GM19351 (cell line): ENCODE measurements at regions not wholly inside any gene's neighbourhood (a gene's known extent, or its start where the extent isn't known, plus 50 kb on each side); places are given as distances from the start of the nearest gene placed in this dataset.

Experiments used
- ATAC-seq: cut with Tn5 transposase; IDR thresholded peaks from one replicate; pipeline ENCODE4 v1.9.1; 2021; ENCODE audit warnings: mild to moderate bottlenecking, moderate library complexity; ENCODE audit not compliant: unreplicated experiment

DNA sequence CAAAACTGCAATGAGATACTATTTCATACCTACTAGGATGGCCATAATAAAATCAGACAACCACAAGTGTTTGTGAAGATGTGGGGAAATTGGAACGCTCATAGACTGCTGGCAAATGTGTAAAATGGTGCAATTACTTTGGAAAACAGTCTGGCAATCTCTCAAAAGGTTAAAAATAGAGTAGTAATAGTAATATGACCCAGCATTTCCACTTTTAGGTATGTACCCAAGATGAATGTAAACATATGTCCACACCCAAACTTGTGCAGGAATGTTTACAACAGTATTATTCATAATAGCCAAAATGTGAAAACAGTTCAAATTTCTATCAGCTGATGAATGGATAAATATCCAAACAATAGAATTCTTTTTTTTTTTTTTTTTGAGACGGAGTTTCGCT, 731.6 kb upstream of the ANKRD30A start:
- ATAC-seq: no peak

DNA sequence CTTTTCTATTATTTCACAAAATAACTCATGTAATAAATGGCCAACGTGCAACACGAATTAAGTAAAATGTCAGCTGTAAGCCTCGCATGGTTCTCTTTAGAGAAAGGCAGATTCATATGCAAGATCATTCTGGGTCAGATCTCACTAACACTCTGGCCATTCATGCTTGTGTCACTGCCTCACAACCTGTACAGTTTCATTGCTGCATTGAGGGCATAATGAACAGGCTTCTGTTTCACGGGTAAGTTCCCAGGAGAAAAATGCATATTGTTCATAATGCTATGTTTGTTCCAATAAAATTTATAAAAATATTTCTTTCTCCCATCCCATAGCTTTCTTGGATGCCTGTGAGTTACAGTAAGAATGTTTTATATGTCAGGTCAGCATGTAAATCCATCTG, 734.0 kb upstream of the ANKRD30A start:
- ATAC-seq: no peak

DNA sequence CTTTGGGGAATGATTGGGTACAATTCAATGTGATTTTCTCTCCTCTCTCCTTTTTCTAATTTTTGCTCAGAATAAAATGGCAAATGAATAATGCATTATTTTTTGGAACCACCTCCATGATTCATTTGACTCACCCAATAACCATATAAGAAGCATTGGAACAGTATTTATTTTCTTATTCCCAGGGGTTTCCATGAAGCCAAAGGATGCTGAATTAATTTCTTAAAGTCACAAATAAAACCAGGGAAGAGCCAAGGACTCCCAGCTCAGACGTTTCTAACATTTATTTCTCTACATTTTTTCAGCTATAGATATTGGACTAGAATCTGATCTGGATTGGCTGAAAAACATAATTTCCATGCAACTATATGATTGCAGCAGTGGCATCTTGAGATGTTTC, 735.2 kb upstream of the ANKRD30A start:
- ATAC-seq: no peak

DNA sequence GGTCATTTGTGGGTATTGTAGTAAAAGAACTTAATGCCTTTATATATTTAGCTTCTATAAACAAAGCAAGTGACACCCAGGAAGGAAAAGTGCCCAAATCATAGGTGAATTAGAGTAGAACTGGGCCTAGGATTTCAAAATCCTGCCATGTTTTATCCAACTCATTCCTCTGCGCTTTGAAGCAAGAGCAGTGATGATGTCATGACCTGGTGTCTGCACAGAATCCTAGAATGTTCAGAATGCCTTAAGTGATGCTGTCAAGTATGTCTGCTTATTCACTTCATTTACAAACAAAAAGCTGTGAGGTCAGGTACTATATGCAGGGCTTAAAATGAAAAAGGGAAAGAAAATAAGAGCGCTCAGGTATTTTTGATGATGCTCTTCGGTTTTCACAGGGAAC, 737.2 kb upstream of the ANKRD30A start:
- no peak for ATAC-seq

- no peak for ATAC-seq
These were observed 739.7 kb upstream of the ANKRD30A start for GRCh38 chr10:36385693-36386092.

DNA sequence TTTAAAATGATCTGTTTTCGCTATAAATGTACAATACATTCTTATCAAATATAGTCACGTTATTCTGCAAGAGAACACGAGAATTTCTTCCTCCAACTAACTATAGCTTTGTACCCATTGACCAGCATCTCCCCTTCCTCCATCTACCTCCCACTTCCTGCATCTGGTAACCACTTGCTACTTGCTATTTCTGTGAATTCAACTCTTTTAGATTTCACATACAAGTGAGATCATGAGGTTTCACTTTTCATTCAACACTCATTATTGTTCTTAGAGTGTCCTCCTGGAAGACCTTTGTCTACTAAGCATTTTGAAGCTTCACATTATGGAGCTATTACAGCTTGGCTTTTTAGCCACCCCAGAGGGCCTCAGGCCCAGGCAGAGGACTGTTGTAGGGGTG, 741.3 kb upstream of the FZD8 start:
- ATAC-seq: no peak

GRCh38 chr10:36381748-36382147, 739.7 kb upstream of the FZD8 start:
- ATAC-seq: no peak

DNA sequence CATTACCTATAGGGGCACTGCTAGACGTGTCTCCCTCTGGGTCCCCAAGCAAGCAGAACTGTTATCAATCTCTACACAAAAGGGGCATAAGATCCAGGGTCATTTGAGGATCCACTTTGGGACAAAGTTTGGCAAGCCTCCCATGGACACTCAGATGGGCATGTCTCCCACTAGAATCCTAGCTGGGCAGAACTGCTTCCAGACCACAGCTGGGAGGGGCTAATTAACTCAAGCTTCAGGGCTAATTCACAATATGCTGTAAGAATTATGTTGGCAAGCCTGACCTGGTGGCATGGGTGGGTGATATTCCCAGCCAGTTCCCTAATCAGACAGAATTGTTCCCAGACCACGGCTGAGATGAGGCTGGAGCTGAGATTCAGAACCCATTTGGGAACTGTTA, 738.4 kb upstream of the FZD8 start:
- no peak for ATAC-seq

GRCh38 chr10:36375107-36375506, 733.0 kb upstream of the FZD8 start:
- no peak for ATAC-seq

DNA sequence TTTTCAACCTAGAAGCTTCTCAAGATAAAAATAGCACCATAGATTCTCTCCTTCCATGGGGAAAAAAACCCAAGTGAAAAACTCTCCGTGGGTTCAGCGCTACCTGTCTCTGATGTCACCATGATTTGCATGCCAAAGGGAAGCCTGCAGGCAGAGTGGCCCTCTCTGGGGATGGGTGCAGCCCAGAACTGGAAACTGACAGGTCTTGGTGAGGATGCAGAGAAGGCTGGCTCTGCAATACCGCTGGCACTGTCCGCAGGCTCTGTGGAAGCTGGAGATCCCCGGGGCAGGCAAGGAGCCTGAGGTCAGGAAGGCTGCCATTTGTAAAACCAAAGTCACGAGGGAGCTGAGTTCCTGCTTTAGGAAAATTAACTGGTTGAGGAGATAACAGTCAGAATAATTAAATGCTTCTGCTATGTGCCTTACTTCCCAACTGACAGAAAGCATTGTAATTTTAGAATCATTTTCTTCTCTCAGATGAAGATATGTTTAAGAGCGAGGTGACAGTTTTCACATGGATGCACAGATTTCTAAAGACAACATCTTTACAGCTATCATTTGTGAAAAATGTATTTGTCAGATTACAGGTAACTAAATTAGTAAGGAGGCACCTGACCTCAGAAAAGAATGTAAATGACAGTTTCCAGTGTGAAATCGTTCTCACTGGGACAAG, 731.5 kb upstream of the FZD8 start:
- no peak for ATAC-seq

GRCh38 chr10:36367362-36367761, 725.3 kb upstream of the FZD8 start:
- no peak for ATAC-seq

DNA sequence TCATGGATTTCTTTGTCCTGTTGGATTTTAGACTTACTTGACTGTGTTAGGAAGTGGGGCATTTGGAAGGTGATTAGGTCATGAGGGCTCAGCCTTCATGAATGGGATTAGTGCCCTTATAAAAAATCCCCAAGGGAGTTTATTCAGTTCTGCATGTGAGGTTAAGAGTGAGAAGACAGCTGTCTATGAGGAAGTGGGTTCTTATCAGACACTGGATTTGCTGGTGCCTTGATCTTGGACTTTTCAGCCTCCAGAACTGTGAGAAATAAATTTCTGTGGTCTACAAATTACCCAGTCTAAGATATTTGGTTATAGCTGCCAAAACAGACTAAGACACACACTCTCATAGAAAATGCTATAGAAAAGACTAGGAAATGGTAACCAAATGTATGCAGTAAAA, 724.7 kb upstream of the FZD8 start:
- ATAC-seq: no peak

DNA sequence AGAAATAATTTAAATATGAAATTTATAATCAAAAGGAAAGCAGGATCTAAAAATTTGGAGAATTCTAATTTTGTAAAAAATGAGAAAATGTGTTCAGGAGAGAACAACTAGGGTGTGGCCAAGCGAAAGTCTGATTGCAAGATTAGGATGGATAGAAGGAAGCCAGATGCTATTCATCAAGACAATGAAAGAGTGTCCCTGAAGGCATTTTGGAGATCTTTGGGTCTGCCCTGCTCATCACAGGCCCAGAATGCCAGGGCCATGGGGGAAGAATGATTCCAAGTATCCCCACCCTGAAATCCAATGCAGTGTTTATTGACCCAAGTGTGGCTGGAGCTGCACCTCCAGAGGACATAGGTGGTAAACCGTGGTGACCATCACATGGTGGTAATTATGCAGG, 724.0 kb upstream of the FZD8 start:
- ATAC-seq: no peak

- no peak for ATAC-seq
These were observed 720.2 kb upstream of the FZD8 start for GRCh38 chr10:36362257-36362656.

GRCh38 chr10:36358736-36359135, 716.6 kb upstream of the FZD8 start:
- no peak for ATAC-seq

DNA sequence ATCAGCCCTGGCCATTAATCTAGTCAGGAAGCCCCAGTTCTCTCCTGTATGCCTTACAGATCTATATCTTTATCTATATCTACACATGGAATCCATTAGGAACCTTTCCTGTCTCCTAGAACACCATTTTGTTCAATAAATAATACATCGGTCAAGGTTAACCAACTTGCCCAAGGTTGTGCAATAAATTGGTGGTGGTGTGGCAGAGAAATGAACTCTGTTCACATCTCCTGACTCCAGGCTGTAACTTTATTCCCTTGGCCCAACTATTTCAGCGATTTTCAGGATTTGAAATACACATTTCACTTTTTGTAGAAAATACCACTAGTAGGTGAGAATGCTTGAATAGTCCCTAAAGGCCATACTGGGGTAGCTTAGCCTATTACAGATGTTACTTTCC, 712.5 kb upstream of the FZD8 start:
- no peak for ATAC-seq

GRCh38 chr10:36351159-36351558, 709.1 kb upstream of the FZD8 start:
- ATAC-seq: no peak

- no peak for ATAC-seq
These were observed 707.5 kb upstream of the FZD8 start for GRCh38 chr10:36349445-36350078.

GRCh38 chr10:36345807-36346206, 703.7 kb upstream of the FZD8 start:
- no peak for ATAC-seq

DNA sequence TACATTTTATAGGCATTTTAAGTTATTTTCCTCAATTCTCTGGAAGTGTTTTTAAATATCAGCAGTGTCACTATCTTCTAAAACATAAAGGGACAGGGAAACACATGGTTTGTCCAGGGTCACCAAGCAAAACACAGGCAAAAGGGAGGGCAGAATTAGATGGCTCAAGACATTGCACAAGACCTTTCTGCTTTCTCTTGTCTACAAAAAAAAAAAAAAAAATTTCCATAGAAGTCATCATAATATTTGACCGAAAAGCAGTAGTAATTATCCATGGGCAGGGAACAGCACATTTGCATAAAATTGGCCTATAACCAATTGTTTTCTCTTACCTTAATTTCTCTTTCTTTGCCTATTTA, 703.1 kb upstream of the FZD8 start:
- no peak for ATAC-seq

DNA sequence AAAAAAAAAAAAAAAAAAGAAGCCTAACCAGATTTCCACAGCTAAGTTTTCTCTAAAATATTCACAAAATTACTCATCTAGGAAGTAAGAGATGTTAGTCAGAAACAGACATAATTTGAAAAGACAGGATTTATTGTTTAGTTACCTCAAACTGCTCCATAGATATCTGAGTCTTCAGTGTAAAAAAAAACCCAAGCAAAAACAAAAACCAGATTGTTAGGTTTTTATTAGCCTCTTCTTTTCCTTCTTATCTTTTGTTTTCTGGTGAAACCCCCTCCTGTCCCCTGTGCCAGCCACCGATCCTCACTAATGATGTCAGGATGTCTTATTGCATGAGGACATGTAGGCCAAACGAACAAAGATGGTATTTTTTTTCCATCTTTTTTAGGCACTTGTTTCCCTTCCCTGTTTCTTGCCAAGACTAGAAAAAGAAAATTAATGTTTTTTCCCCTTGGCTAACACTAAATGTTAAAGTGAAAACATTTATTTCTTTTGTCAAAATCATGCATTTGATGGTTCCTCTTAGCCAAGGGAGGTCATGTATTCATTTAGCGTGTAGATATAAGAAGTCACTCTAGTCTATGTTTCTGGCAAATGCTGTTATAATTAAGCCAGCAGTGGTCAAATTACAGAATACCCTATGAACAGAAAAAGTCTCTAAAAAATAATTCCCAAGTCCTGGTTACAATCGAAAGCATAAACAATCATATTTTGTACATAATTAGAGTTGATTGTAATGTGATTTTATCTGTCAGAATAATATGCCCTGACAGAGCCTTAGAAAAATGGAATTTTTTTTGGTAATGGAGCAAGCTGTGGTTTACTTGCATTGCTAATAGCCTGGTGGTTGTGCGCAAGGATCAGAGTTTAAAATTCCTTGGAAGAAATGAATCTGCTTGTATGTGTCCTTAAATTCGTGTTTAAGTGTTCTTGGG, 702.4 kb upstream of the FZD8 start:
- ATAC-seq: no peak

DNA sequence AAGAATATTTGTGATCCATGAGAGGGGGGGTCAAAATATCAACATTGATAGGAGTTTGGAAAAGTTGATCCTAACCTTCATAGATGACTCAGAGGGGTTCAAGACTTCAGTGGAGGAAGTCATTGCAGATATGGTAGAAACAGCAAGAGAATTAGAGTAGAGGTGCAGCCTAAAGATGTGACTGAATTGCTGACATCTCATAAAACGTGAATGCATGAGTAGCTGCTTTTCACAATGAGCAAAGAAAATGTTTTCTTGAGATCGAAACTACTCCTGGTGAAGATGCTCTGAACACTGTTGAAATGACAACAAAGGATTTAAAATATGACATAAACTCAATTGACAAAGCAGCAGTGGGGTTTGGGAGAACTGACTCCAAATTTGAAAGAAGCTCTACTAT, 700.7 kb upstream of the FZD8 start:
- no peak for ATAC-seq
